AG04450 (cell line): ENCODE measurements at regions not wholly inside any gene's neighbourhood (a gene's known extent, or its start where the extent isn't known, plus 50 kb on each side); places are given as distances from the start of the nearest gene placed in this dataset.

ENCODE experiments used
- CTCF ChIA-PET: fragments of 300-600, 350-600 bp; formaldehyde crosslinking; extraction: SDS; loops from one replicate; lab custom pipeline; 2022; ENCODE audit warnings: antibody characterized with exemption, inconsistent platforms; lab: Charles Lee
- POLR2A ChIA-PET: fragments of 350-600 bp; formaldehyde crosslinking; extraction: SDS; loops from one replicate; lab custom pipeline; 2021; ENCODE audit warnings: antibody characterized with exemption, inconsistent platforms; lab: Yijun Ruan, JAX
- DNase-seq: peaks from one replicate; pipeline ENCODE4 v3.0.0-alpha.2; 2011; ENCODE audit warnings: low read depth, low spot score
- H3K27ac ChIP-seq: one replicate; pipeline ENCODE4 v1.5.1; 2012; ENCODE audit warnings: low read depth, low read length, control low read depth
- H3K27me3 ChIP-seq: one replicate; pipeline ENCODE4 v1.6.0; 2012; ENCODE audit warnings: low read length; ENCODE audit not compliant: control insufficient read depth, insufficient read depth
- H3K4me3 ChIP-seq: 2 replicates; pipeline ENCODE4 v1.5.1; 2011; ENCODE audit warnings: mild to moderate bottlenecking, low read depth, low read length, control low read depth
- H3K9me3 ChIP-seq: 2 replicates; pipeline ENCODE4 v1.5.1; 2012; ENCODE audit warnings: low read length; ENCODE audit not compliant: control insufficient read depth, insufficient read depth
- TF ChIP-seq, protein P1 (sequence below): IDR thresholded peaks from 2 replicates; pipeline ENCODE4 v1.5.1; 2011; ENCODE audit warnings: low read depth, low read length, control low read depth, inconsistent platforms

DNA sequence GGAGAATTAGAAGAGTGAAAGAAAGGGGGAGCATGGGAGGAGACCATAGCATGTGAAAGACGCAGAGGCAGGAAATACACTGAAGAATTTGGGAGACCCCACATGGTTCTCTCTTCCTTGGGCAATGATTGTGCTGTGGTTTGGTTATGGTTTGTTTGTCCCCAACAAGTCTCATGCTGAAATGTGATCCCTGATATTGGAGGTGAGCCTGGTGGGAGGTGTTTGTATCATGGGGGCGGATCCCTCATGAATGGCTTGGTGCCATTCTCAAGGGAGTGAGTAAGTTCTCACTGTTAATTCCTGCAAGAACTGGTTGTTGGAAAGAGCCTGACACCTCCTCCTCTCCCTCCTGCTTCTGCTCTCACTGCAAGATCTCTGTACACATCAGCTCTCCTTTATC lies 78.6 kb upstream of the RAI2 start:
- Histone ChIP-seq H3K9me3 (no peaks in the 10 kb centered on the region), H3K27me3 (no peaks in the 10 kb centered on the region), H3K4me3 (no peak overlapping the region), H3K27ac (no peak overlapping the region)
- CTCF ChIA-PET = no interaction called here
- no peak for DNase-seq
- TF ChIP-seq, protein P1, sequence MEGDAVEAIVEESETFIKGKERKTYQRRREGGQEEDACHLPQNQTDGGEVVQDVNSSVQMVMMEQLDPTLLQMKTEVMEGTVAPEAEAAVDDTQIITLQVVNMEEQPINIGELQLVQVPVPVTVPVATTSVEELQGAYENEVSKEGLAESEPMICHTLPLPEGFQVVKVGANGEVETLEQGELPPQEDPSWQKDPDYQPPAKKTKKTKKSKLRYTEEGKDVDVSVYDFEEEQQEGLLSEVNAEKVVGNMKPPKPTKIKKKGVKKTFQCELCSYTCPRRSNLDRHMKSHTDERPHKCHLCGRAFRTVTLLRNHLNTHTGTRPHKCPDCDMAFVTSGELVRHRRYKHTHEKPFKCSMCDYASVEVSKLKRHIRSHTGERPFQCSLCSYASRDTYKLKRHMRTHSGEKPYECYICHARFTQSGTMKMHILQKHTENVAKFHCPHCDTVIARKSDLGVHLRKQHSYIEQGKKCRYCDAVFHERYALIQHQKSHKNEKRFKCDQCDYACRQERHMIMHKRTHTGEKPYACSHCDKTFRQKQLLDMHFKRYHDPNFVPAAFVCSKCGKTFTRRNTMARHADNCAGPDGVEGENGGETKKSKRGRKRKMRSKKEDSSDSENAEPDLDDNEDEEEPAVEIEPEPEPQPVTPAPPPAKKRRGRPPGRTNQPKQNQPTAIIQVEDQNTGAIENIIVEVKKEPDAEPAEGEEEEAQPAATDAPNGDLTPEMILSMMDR = no peak
- POLR2A ChIA-PET = no interaction called here

DNA sequence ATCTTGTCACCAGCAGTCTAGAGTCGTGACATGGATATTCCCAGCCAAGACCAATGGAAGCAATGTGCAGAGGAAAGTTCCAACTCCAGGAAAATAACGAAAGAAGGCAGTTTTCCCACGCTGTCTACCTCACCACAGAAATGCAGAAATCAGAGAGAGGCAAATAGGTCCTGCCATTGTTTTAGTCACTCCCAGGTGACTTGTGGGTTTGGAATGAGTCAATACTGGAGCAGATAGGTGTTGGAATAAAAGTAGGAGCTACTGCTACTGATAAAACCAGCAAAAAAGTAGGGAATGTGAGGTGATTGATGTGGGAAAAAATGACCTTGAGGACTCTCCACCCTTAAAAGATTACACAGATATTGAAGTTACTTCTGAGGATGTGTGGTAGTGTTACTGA lies 72.8 kb upstream of the RAI2 start:
- Histone ChIP-seq H3K27me3 (no peaks in the 10 kb centered on the region), H3K4me3 (no peak overlapping the region), H3K9me3 (no peaks in the 10 kb centered on the region), H3K27ac (no peak overlapping the region)
- DNase-seq = no peak
- TF ChIP-seq, protein P1 = no peak
- ChIA-PET POLR2A (no interaction called here), CTCF (no interaction called here)

DNA sequence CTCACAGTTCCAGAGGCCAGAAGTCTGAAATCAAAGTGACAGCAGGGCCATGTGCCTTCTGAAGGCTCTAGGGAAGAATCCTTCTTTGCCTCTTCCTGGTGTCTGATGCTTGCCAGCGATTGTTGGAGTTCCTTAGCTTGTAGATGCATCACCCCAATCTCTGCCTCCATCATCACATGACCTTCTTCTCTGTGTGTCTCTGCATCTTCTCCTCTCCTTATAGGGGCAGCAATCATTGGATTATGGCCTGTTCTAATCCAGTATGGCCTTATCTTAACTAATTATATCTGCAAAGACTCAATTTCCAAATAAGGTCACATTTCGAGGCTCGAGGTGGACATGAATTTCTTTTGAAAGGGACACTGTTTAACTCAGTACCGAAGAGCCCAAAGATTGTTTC lies 71.7 kb upstream of the RAI2 start:
- H3K9me3 ChIP-seq = no peaks in the 10 kb centered on the region
- H3K4me3 ChIP-seq = no peak overlapping the region
- no peak overlapping the region for H3K27ac ChIP-seq
- ChIA-PET POLR2A (no interaction called here), CTCF (no interaction called here)
- no peaks in the 10 kb centered on the region for H3K27me3 ChIP-seq
- TF ChIP-seq, protein P1 = no peak
- no peak for DNase-seq

DNA sequence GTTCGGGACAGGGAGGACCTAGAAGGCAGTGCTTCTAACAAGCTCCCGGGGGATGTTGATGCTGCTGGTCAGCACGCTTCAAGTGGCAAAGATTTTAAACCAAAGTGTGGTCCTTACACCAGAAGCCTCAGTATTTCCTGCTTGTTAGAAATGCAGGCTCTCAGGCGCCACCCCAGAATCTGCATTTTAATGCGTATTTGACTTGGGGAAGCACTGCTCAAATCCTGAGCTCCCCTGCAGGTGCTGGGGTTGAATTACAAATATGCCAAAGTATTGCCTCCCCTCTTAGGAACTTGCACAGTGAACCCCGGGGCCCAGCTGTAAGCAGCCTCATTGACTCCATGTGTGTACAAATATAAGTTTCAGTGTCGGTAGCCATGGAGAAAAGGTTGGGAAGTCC lies 70.8 kb upstream of the RAI2 start:
- CTCF ChIA-PET = interaction anchor here (0.5 to 0.6 kb wide), 2 partner anchors 13 to 79 kb away, joined by 3 to 4 read pairs; no protein-coding TSS in a partner anchor
- H3K9me3 ChIP-seq = no peaks in the 10 kb centered on the region
- no peaks in the 10 kb centered on the region for H3K27me3 ChIP-seq
- POLR2A ChIA-PET = no interaction called here
- no peak overlapping the region for H3K4me3 ChIP-seq
- no peak for DNase-seq
- H3K27ac ChIP-seq = no peak overlapping the region
- TF ChIP-seq, protein P1 = no peak

DNA sequence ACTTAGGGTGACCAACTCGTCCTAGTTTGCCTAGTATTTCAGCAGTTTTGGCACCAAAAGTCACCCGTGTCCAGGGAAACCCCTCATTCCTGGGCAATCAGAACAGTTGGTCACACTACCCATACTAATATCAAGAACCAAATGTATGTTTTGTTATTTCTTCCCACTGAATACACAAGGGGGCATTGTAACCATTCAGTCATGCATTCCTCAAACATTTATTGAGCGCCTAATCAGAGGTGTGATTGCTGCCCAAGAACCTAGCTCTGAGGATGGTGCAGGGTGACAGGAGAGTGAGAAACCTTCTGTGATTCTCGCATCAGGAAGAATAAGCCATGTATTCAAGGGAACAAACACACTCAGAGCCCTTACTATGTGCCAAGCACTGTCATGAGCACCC lies 69.8 kb upstream of the RAI2 start:
- POLR2A ChIA-PET = no interaction called here
- CTCF ChIA-PET = no interaction called here
- no peak overlapping the region for H3K4me3 ChIP-seq

More for the DNA sequence above, 69.8 kb upstream of the RAI2 start:
- DNase-seq = no peak
- Histone ChIP-seq H3K9me3 (no peaks in the 10 kb centered on the region), H3K27ac (no peak overlapping the region), H3K27me3 (no peaks in the 10 kb centered on the region)
- TF ChIP-seq, protein P1 = no peak
